Upper lobe of right lung (tissue), 1 donor: ENCODE measurements at regions not wholly inside any gene's neighbourhood (a gene's known extent, or its start where the extent isn't known, plus 50 kb on each side); places are given as distances from the start of the nearest gene placed in this dataset.

ENCODE experiments used
- ATAC-seq: fragments of 200-7000 bp; cut with Tn5 transposase; one replicate; pipeline ENCODE4 v1.9.1; 2020; ENCODE audit warnings: mild to moderate bottlenecking, moderate library complexity
- DNase-seq: peaks from one replicate; pipeline ENCODE4 v3.0.0-alpha.2; 2020
- H3K27ac ChIP-seq: fragments of 200-600 bp; one replicate; pipeline ENCODE4 v1.8.0; 2022
- H3K27me3 ChIP-seq: fragments of 200-600 bp; one replicate; pipeline ENCODE4 v1.8.0; 2022; ENCODE audit warnings: mild to moderate bottlenecking
- H3K36me3 ChIP-seq: fragments of 200-600 bp; one replicate; pipeline ENCODE4 v1.8.0; 2022
- H3K4me1 ChIP-seq: fragments of 200-600 bp; one replicate; pipeline ENCODE4 v1.8.0; 2022
- H3K4me3 ChIP-seq: fragments of 200-600 bp; one replicate; pipeline ENCODE4 v1.8.0; 2022; ENCODE audit warnings: mild to moderate bottlenecking
- H3K9me3 ChIP-seq: fragments of 200-600 bp; one replicate; pipeline ENCODE4 v1.8.0; 2022
- CTCF ChIP-seq: fragments of 200-600 bp; IDR thresholded peaks from one replicate; pipeline ENCODE4 v1.8.0; 2022; ENCODE audit warnings: antibody characterized with exemption
- intact Hi-C: fragments of 100-400 bp; cut with DNase I; formaldehyde crosslinking; loops from one replicate; pipeline ENCODE4 v1.11.0; 2022
- donor health status: DM: no; HTN: yes; CAD: no; lungs with severe emphysema.

- H3K4me1 ChIP-seq, result no peaks in the 10 kb centered on the region
- H3K9me3 ChIP-seq, result no peaks in the 10 kb centered on the region
- no peak for TF ChIP-seq CTCF
- H3K27me3 ChIP-seq, result no peaks in the 10 kb centered on the region
- DNase-seq, result no peak
- intact Hi-C loops, result no loop called here
- H3K27ac ChIP-seq, result no peak overlapping the region
- ATAC-seq, result no peak
- H3K36me3 ChIP-seq, result peaks cover 23% of the 10 kb centered on the region
- no peak overlapping the region for H3K4me3 ChIP-seq
Measured at GRCh38 chr3:72373139-72373538, 475.1 kb downstream of the SHQ1 start.

- peaks cover 14% of the 10 kb centered on the region for H3K36me3 ChIP-seq
- no peaks in the 10 kb centered on the region for H3K4me1 ChIP-seq
- ATAC-seq, result no peak
- no peaks in the 10 kb centered on the region for H3K9me3 ChIP-seq
- no peaks in the 10 kb centered on the region for H3K27me3 ChIP-seq
- H3K27ac ChIP-seq, result no peak overlapping the region
- no peak for TF ChIP-seq CTCF
- intact Hi-C loops, result no loop called here
- DNase-seq, result no peak
- H3K4me3 ChIP-seq, result no peak overlapping the region
Measured at GRCh38 chr3:72372161-72372560, 476.1 kb downstream of the SHQ1 start.

- no peak for TF ChIP-seq CTCF
- Histone ChIP-seq H3K27me3 (no peaks in the 10 kb centered on the region), H3K4me1 (no peaks in the 10 kb centered on the region), H3K36me3 (peaks cover 7% of the 10 kb centered on the region), H3K27ac (no peak overlapping the region), H3K4me3 (no peak overlapping the region), H3K9me3 (no peaks in the 10 kb centered on the region)
- no peak for DNase-seq
- ATAC-seq, result no peak
- intact Hi-C loops, result no loop called here
Measured at GRCh38 chr3:72371431-72371830, 476.8 kb downstream of the SHQ1 start.

- H3K27ac ChIP-seq, result no peak overlapping the region
- H3K36me3 ChIP-seq, result peaks cover 5% of the 10 kb centered on the region
- no peaks in the 10 kb centered on the region for H3K27me3 ChIP-seq
- no peak for DNase-seq
- H3K4me3 ChIP-seq, result no peak overlapping the region
- no peak for ATAC-seq
- intact Hi-C loops, result no loop called here
- H3K4me1 ChIP-seq, result no peaks in the 10 kb centered on the region
- no peaks in the 10 kb centered on the region for H3K9me3 ChIP-seq
- TF ChIP-seq CTCF, result no peak
Measured at GRCh38 chr3:72370947-72371346, 477.3 kb downstream of the SHQ1 start.

GRCh38 chr3:72369681-72370080 lies 478.6 kb downstream of the SHQ1 start:
- Histone ChIP-seq H3K4me3 (no peak overlapping the region), H3K36me3 (no peaks in the 10 kb centered on the region), H3K9me3 (no peaks in the 10 kb centered on the region), H3K27me3 (no peaks in the 10 kb centered on the region), H3K4me1 (no peaks in the 10 kb centered on the region), H3K27ac (no peak overlapping the region)
- ATAC-seq (no peak), DNase-seq (no peak)
- TF ChIP-seq CTCF, result no peak
- intact Hi-C loops, result no loop called here

- no peaks in the 10 kb centered on the region for H3K27me3 ChIP-seq
- no peaks in the 10 kb centered on the region for H3K36me3 ChIP-seq
- no peak overlapping the region for H3K27ac ChIP-seq
- DNase-seq (no peak), ATAC-seq (peak; percentile 34)
- no peaks in the 10 kb centered on the region for H3K9me3 ChIP-seq
- H3K4me3 ChIP-seq, result no peak overlapping the region
- intact Hi-C loops, result no loop called here
- TF ChIP-seq CTCF, result no peak
- no peaks in the 10 kb centered on the region for H3K4me1 ChIP-seq
Measured at GRCh38 chr3:72368331-72368975, 479.8 kb downstream of the SHQ1 start.
